Neural progenitor cell (in vitro differentiated cells): ENCODE measurements at regions not wholly inside any gene's neighbourhood (a gene's known extent, or its start where the extent isn't known, plus 50 kb on each side); places are given as distances from the start of the nearest gene placed in this dataset.

ENCODE experiments used
- EZH2 ChIP-seq: fragments of 200-600 bp; sonication (generic); IDR thresholded peaks from 2 replicates; pipeline ENCODE4 v1.6.1; 2017; ENCODE audit warnings: antibody characterized with exemption, mild to moderate bottlenecking, moderate library complexity
- EZH2phosphoT487 ChIP-seq: fragments of 200-600 bp; sonication (generic); IDR thresholded peaks from 2 replicates; pipeline ENCODE4 v1.6.1; 2017; ENCODE audit warnings: antibody characterized with exemption

- TF ChIP-seq EZH2 (no peak), EZH2phosphoT487 (no peak)
Observed at GRCh38 chr10:20694296-20694695, 202.8 kb downstream of the NEBL start.
